ENCODE measurements at regions not wholly inside any gene's neighbourhood (a gene's known extent, or its start where the extent isn't known, plus 50 kb on each side); places are given as distances from the start of the nearest gene placed in this dataset.

GRCh38 chr2:186135686-186136085 lies 350.4 kb upstream of the ZC3H15 start:
- TF ChIP-seq, protein P1, sequence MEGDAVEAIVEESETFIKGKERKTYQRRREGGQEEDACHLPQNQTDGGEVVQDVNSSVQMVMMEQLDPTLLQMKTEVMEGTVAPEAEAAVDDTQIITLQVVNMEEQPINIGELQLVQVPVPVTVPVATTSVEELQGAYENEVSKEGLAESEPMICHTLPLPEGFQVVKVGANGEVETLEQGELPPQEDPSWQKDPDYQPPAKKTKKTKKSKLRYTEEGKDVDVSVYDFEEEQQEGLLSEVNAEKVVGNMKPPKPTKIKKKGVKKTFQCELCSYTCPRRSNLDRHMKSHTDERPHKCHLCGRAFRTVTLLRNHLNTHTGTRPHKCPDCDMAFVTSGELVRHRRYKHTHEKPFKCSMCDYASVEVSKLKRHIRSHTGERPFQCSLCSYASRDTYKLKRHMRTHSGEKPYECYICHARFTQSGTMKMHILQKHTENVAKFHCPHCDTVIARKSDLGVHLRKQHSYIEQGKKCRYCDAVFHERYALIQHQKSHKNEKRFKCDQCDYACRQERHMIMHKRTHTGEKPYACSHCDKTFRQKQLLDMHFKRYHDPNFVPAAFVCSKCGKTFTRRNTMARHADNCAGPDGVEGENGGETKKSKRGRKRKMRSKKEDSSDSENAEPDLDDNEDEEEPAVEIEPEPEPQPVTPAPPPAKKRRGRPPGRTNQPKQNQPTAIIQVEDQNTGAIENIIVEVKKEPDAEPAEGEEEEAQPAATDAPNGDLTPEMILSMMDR (IDR thresholded peaks at IDR 0.05) = no peak
- no peak overlapping the region for H3K4me3 ChIP-seq
- no peak overlapping the region for H3K9ac ChIP-seq (ENCODE audit: low read depth in 2 of 2, low read length in 2 of 2)
- no peaks in the 10 kb centered on the region for H3K9me3 ChIP-seq
- H3K4me1 ChIP-seq = no peaks in the 10 kb centered on the region
- H3K36me3 ChIP-seq = no peaks in the 10 kb centered on the region
- no peak overlapping the region for H3K27ac ChIP-seq
- intact Hi-C loops (cut with DNase I) = no loop called here
- no peaks in the 10 kb centered on the region for H3K27me3 ChIP-seq
- no peak for DNase-seq

GRCh38 chr2:186136860-186137259 lies 349.2 kb upstream of the ZC3H15 start:
- TF ChIP-seq, protein P1 (IDR thresholded peaks at IDR 0.05) = no peak
- H3K4me1 ChIP-seq = no peaks in the 10 kb centered on the region
- no peaks in the 10 kb centered on the region for H3K27me3 ChIP-seq
- H3K4me3 ChIP-seq = no peak overlapping the region
- no peak overlapping the region for H3K9ac ChIP-seq (ENCODE audit: low read depth in 2 of 2, low read length in 2 of 2)
- intact Hi-C loops (cut with DNase I) = no loop called here
- no peaks in the 10 kb centered on the region for H3K36me3 ChIP-seq
- DNase-seq = no peak
- no peak overlapping the region for H3K27ac ChIP-seq
- H3K9me3 ChIP-seq = no peaks in the 10 kb centered on the region

GRCh38 chr2:186138845-186139244 lies 347.2 kb upstream of the ZC3H15 start:
- Histone ChIP-seq H3K4me1 (no peaks in the 10 kb centered on the region), H3K36me3 (no peaks in the 10 kb centered on the region), H3K4me3 (no peak overlapping the region), H3K27me3 (no peaks in the 10 kb centered on the region), H3K27ac (no peak overlapping the region), H3K9me3 (no peaks in the 10 kb centered on the region), H3K9ac (ENCODE audit: low read depth in 2 of 2, low read length in 2 of 2) (no peak overlapping the region)
- no peak for DNase-seq
- intact Hi-C loops (cut with DNase I) = no loop called here
- TF ChIP-seq, protein P1 (IDR thresholded peaks at IDR 0.05) = no peak

- no peaks in the 10 kb centered on the region for H3K9me3 ChIP-seq
- no peak overlapping the region for H3K27ac ChIP-seq
- no peak overlapping the region for H3K4me3 ChIP-seq
- no peaks in the 10 kb centered on the region for H3K4me1 ChIP-seq
- H3K9ac ChIP-seq (ENCODE audit: low read depth in 2 of 2, low read length in 2 of 2) = no peak overlapping the region
- no peak for DNase-seq
- no peaks in the 10 kb centered on the region for H3K27me3 ChIP-seq
- no peaks in the 10 kb centered on the region for H3K36me3 ChIP-seq
- intact Hi-C loops (cut with DNase I) = no loop called here
- TF ChIP-seq, protein P1 (IDR thresholded peaks at IDR 0.05) = no peak
Measured at GRCh38 chr2:186159101-186159500, 327.0 kb upstream of the ZC3H15 start.

DNA sequence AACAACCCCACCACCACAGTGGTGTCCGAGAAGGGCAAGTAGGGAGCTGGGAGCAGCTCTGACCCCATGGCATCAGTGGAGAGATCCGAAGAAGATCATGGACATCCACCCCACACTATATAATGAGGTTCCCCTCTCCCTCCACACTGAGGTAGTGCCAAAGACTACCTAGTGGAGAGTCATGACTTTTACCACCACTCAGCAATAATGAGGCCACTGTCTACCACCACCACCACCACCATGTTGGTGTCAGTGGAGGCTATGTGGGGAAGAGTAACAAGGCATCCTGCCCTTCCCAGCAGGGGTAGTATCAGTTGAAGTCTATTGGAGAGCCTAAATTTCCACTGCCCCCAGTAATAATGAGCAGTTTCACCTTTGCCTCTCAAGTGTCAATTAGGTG lies 321.7 kb upstream of the ZC3H15 start:
- Histone ChIP-seq H3K9ac (ENCODE audit: low read depth in 2 of 2, low read length in 2 of 2) (no peak overlapping the region), H3K36me3 (no peaks in the 10 kb centered on the region), H3K4me3 (no peak overlapping the region), H3K27me3 (no peaks in the 10 kb centered on the region), H3K27ac (no peak overlapping the region), H3K4me1 (no peaks in the 10 kb centered on the region), H3K9me3 (no peaks in the 10 kb centered on the region)
- intact Hi-C loops (cut with DNase I) = no loop called here
- TF ChIP-seq, protein P1 (IDR thresholded peaks at IDR 0.05) = no peak
- no peak for DNase-seq

DNA sequence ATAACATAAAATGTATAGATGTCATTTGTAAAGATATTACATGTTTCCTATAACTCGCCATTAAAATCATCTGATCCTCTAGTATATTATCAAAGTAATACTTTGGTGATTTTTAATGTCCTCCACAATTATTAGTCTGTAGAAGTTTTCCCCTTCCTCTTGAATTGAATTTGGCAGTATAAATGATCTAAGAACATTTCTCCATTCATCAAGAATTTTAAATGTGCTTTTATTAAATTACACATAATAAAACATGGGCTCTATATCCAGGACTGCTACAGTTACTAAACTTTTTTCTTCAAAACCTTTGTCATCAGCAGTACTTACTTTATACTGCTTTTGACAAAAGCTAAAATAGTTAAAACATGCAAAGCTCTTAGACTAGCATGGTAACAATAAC lies 315.4 kb upstream of the ZC3H15 start:
- DNase-seq = no peak
- intact Hi-C loops (cut with DNase I) = no loop called here
- H3K27me3 ChIP-seq = no peaks in the 10 kb centered on the region
- H3K4me3 ChIP-seq = no peak overlapping the region
- TF ChIP-seq, protein P1 (IDR thresholded peaks at IDR 0.05) = no peak
- no peaks in the 10 kb centered on the region for H3K9me3 ChIP-seq
- no peak overlapping the region for H3K27ac ChIP-seq
- H3K9ac ChIP-seq (ENCODE audit: low read depth in 2 of 2, low read length in 2 of 2) = no peak overlapping the region
- H3K36me3 ChIP-seq = no peaks in the 10 kb centered on the region
- no peaks in the 10 kb centered on the region for H3K4me1 ChIP-seq
